Calu3 (cell line): ENCODE measurements at regions not wholly inside any gene's neighbourhood (a gene's known extent, or its start where the extent isn't known, plus 50 kb on each side); places are given as distances from the start of the nearest gene placed in this dataset.

Experiments
- BruUV-seq: library from RNA; stranded (reverse); fragments of 400-500 nt; replicated peaks from 2 replicates; lab custom pipeline; 2021; lab: Mats Ljungman, UMichigan
- CTCF ChIA-PET: fragments of 300-600 bp; sonication (Branson Sonifier 250); formaldehyde crosslinking; loops from one replicate; lab custom pipeline; 2022; ENCODE audit warnings: antibody characterized with exemption; lab: Charles Lee
- DNase-seq: peaks from one replicate; pipeline ENCODE4 v3.0.0; 2022
- H3K27ac Mint-ChIP-seq: one replicate; pipeline ENCODE4 v1.8.0; 2022; ENCODE audit warnings: mixed read lengths; ENCODE audit not compliant: unreplicated experiment
- H3K27me3 Mint-ChIP-seq: one replicate; pipeline ENCODE4 v1.8.0; 2022; ENCODE audit warnings: mixed read lengths; ENCODE audit not compliant: unreplicated experiment
- H3K36me3 Mint-ChIP-seq: one replicate; pipeline ENCODE4 v1.8.0; 2022; ENCODE audit warnings: mild to moderate bottlenecking, moderate library complexity, mixed read lengths; ENCODE audit not compliant: insufficient read depth, unreplicated experiment
- H3K4me1 Mint-ChIP-seq: one replicate; pipeline ENCODE4 v1.8.0; 2022; ENCODE audit warnings: mild to moderate bottlenecking, low read depth, mixed read lengths; ENCODE audit not compliant: unreplicated experiment
- H3K4me3 Mint-ChIP-seq: one replicate; pipeline ENCODE4 v1.8.0; 2022; ENCODE audit warnings: mild to moderate bottlenecking, low read depth, moderate library complexity, mixed read lengths; ENCODE audit not compliant: unreplicated experiment
- H3K9me3 Mint-ChIP-seq: one replicate; pipeline ENCODE4 v1.8.0; 2022; ENCODE audit warnings: low read depth, mixed read lengths; ENCODE audit not compliant: unreplicated experiment
- intact Hi-C: fragments of 100-400 bp; cut with micrococcal nuclease; formaldehyde crosslinking; loops from one replicate; pipeline ENCODE4 v1.10.0; 2022; ENCODE audit not compliant: unreplicated experiment
- TF ChIP-seq, protein P1 (sequence below): fragments of 200-600 bp; IDR thresholded peaks from one replicate; pipeline ENCODE4 v1.8.0; 2022; ENCODE audit warnings: antibody characterized with exemption; ENCODE audit not compliant: unreplicated experiment

DNA sequence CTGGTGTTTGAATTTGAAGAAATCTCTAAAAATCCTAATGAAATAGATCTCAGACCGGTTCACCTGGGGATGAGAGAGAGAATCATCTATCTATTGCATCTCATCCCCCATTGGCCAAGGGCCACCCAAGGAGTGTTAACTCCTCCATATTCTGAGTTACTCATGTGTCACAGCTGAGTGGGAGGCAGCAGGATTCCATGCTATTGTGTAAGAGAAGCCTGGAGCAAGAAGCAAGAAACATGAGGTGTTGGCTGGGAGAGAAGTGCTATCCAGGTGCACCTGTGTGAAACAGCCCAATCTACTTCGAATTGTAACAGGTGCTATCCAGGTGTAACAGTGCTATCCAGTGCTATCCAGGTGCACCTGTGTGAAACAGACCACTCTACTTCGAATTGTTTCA lies 150.3 kb upstream of the MAOA start:
- no TSS peak for BruUV-seq
- TF ChIP-seq, protein P1, sequence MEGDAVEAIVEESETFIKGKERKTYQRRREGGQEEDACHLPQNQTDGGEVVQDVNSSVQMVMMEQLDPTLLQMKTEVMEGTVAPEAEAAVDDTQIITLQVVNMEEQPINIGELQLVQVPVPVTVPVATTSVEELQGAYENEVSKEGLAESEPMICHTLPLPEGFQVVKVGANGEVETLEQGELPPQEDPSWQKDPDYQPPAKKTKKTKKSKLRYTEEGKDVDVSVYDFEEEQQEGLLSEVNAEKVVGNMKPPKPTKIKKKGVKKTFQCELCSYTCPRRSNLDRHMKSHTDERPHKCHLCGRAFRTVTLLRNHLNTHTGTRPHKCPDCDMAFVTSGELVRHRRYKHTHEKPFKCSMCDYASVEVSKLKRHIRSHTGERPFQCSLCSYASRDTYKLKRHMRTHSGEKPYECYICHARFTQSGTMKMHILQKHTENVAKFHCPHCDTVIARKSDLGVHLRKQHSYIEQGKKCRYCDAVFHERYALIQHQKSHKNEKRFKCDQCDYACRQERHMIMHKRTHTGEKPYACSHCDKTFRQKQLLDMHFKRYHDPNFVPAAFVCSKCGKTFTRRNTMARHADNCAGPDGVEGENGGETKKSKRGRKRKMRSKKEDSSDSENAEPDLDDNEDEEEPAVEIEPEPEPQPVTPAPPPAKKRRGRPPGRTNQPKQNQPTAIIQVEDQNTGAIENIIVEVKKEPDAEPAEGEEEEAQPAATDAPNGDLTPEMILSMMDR = no peak
- Mint-ChIP-seq H3K27me3 (peaks cover 24% of the 10 kb centered on the region), H3K36me3 (no peaks in the 10 kb centered on the region), H3K4me1 (no peaks in the 10 kb centered on the region), H3K4me3 (no peak overlapping the region), H3K9me3 (no peaks in the 10 kb centered on the region), H3K27ac (no peak overlapping the region)
- intact Hi-C loops = no loop called here
- no peak for DNase-seq
- CTCF ChIA-PET = no interaction called here

- no peaks in the 10 kb centered on the region for H3K36me3 Mint-ChIP-seq
- intact Hi-C loops = no loop called here
- BruUV-seq = no TSS peak
- no peak overlapping the region for H3K27ac Mint-ChIP-seq
- no peak for DNase-seq
- H3K9me3 Mint-ChIP-seq = no peaks in the 10 kb centered on the region
- TF ChIP-seq, protein P1 = no peak
- no peaks in the 10 kb centered on the region for H3K4me1 Mint-ChIP-seq
- CTCF ChIA-PET = no interaction called here
- H3K4me3 Mint-ChIP-seq = no peak overlapping the region
- no peaks in the 10 kb centered on the region for H3K27me3 Mint-ChIP-seq
Measured at GRCh38 chrX:43508694-43509093, 147.4 kb upstream of the MAOA start.

DNA sequence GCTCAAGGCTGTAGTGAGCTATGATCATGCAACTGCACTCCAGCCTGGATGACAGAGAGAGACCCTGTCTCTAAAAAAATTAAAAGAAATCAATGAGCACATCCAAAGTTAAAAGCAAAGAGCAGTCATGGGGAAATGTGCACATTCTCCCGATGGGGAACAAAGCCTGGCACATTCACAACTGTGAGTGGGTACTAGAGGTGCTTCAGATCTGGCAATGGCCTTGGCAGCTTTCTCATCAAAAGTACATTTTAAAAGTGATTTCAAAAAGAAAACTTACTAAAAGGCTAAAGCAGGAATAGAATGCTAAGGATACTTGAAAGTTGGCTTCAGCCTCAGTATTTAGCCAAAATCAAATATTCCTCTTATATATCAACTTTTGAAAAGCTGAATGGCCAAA lies 145.9 kb upstream of the MAOA start:
- BruUV-seq = no TSS peak
- no peaks in the 10 kb centered on the region for H3K4me1 Mint-ChIP-seq

GRCh38 chrX:43513085-43513484 lies 143.0 kb upstream of the MAOA start:
- H3K27me3 Mint-ChIP-seq = peaks cover 24% of the 10 kb centered on the region

More for the DNA sequence above, 145.9 kb upstream of the MAOA start:
- intact Hi-C loops = no loop called here
- H3K36me3 Mint-ChIP-seq = no peaks in the 10 kb centered on the region
- TF ChIP-seq, protein P1 = no peak
- no peak for DNase-seq
- no peaks in the 10 kb centered on the region for H3K9me3 Mint-ChIP-seq
- H3K4me3 Mint-ChIP-seq = no peak overlapping the region
- no peak overlapping the region for H3K27ac Mint-ChIP-seq
- CTCF ChIA-PET = no interaction called here
- H3K27me3 Mint-ChIP-seq = peaks cover 11% of the 10 kb centered on the region

More at GRCh38 chrX:43513085-43513484, 143.0 kb upstream of the MAOA start:
- H3K36me3 Mint-ChIP-seq = no peaks in the 10 kb centered on the region
- DNase-seq = no peak
- no peak overlapping the region for H3K27ac Mint-ChIP-seq
- CTCF ChIA-PET = interaction anchor here (0.6 kb wide), 1 partner anchor 212 kb away, joined by 6 read pairs; no protein-coding TSS in a partner anchor
- intact Hi-C loops = no loop called here
- H3K9me3 Mint-ChIP-seq = no peaks in the 10 kb centered on the region
- H3K4me3 Mint-ChIP-seq = no peak overlapping the region
- TF ChIP-seq, protein P1 = no peak
- H3K4me1 Mint-ChIP-seq = no peaks in the 10 kb centered on the region
- BruUV-seq = no TSS peak
